Keratinocyte (primary cell): ENCODE measurements at regions not wholly inside any gene's neighbourhood (a gene's known extent, or its start where the extent isn't known, plus 50 kb on each side); places are given as distances from the start of the nearest gene placed in this dataset.
"Not testable (repeated sequence)": the region's sequence is repeated elsewhere in the genome, so short reads cannot be mapped to it uniquely, and the experiment has no call there.

Experiments
- EZH2 ChIP-seq: IDR thresholded peaks from one replicate; pipeline ENCODE4 v1.6.1; 2012; ENCODE audit warnings: inconsistent platforms, mild to moderate bottlenecking, low read length, moderate library complexity
- TF ChIP-seq, protein P1 (sequence below), 3 experiments: IDR thresholded peaks in 1 of 3; conservative IDR thresholded peaks in 1 of 3; optimal IDR thresholded peaks in 1 of 3; 2 replicates in 2 of 3; 3 replicates in 1 of 3; pipeline versions ENCODE3 to v1.5.1; 2011; ENCODE audit warnings: low read length in 3 of 3, mild to moderate bottlenecking in 3 of 3, moderate library complexity in 2 of 3, control low read depth in 1 of 3, inconsistent platforms in 1 of 3; ENCODE audit not compliant: insufficient read depth in 2 of 3; ENCODE audit errors: extremely low read depth in 1 of 3

GRCh38 chr14:106738598-106739258 is 1212.3 kb downstream of the TMEM121 start:
- TF ChIP-seq, protein P1, sequence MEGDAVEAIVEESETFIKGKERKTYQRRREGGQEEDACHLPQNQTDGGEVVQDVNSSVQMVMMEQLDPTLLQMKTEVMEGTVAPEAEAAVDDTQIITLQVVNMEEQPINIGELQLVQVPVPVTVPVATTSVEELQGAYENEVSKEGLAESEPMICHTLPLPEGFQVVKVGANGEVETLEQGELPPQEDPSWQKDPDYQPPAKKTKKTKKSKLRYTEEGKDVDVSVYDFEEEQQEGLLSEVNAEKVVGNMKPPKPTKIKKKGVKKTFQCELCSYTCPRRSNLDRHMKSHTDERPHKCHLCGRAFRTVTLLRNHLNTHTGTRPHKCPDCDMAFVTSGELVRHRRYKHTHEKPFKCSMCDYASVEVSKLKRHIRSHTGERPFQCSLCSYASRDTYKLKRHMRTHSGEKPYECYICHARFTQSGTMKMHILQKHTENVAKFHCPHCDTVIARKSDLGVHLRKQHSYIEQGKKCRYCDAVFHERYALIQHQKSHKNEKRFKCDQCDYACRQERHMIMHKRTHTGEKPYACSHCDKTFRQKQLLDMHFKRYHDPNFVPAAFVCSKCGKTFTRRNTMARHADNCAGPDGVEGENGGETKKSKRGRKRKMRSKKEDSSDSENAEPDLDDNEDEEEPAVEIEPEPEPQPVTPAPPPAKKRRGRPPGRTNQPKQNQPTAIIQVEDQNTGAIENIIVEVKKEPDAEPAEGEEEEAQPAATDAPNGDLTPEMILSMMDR (optimal IDR thresholded peaks at IDR 0.05 in 1 of 3, IDR thresholded peaks at IDR 0.05 in 1 of 3, conservative IDR thresholded peaks at IDR 0.05 in 1 of 3; ENCODE audit: extremely low read depth in 1 of 3, insufficient read depth in 2 of 3, low read length in 3 of 3): not testable (repeated sequence)
- not testable (repeated sequence) for TF ChIP-seq EZH2
